ENCODE measurements at regions not wholly inside any gene's neighbourhood (a gene's known extent, or its start where the extent isn't known, plus 50 kb on each side); places are given as distances from the start of the nearest gene placed in this dataset.
"Not testable (repeated sequence)": the region's sequence is repeated elsewhere in the genome, so short reads cannot be mapped to it uniquely, and the experiment has no call there.

DNA sequence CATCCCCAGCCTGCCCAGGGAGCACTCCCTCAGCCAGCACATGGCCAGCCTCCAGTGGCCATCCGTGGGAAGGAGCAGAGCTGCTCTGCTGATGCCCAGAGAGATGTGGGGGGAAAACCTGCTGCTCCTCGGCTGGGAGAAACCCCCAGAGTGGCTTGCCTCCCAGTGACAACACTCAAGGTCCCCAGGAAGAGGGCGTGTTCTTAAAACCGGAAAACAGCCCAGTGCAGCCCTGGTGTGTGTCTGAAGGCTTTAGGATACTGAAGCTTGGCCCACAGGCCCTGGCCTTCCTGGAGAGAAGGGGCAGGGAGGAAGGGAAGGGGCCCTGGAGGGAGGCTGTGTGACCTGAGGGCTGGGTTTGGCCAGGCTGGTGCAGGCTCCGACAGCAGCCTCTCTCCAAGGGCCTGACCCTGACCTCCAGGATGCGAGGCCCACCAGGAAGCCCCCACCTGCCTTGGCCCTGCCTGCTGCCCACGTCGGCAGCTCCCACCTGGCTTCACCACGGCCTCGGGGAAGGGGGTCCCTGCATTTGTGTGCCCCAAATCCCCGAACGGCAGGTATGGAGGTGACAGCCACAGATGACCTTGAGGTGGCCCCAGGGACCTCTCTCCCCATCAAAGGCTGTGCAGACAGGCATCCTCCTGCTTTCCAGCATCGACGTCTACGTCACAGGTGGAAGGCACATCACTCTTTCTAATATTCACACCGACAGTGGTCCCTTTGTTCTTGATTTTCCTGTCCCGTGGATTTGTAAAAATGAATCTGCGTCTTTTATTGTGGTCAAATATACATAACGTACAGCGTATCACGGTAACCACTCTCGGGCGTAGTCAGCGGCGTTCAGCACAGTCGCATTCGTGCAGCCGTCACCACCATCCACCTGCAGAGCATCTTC lies 190.0 kb upstream of the C14orf180 start:
- DNase-seq: peak; percentile 36

DNA sequence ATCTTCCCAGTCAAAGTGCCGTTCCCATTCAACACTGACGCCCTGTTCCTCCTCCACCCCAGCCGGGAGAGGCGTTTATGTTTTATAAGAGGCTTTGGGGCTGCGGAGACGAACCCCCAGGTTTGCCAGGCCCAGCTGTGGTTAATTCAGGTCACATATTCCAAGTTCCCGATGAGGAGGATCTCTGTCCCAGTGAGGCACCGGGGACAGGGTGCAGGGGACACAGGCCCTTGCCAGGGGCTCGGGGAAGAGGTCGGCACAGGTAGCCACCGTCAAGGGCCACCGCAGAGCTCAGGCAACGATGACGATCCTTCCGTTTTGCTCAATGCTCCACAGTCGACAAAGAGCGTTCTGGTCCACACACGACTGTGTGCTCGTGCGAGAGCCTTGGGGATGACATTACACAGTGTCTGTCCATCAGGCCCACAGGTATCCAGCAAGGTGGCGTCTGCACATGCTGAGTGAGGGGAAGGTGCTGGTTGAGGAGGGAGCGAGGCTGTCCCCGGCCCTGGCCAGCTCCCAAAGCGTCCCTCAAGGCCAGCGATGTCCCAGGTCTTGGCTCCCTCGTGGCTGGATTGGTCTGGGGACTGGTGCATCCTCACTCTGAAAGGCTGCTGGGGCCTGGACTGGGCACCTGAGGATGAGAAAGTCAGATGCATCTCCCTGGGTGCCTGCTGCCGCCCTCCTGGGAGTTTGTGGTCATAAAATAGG lies 189.2 kb upstream of the C14orf180 start:
- DNase-seq: peak; percentile 22

GRCh38 chr14:104390941-104391901 lies 188.3 kb upstream of the C14orf180 start:
- DNase-seq: peak; percentile 26

GRCh38 chr14:104392001-104392395 lies 187.6 kb upstream of the C14orf180 start:
- DNase-seq: peak; percentile 23

- peak; percentile 17 for DNase-seq
Observed at GRCh38 chr14:104392396-104393198, 187.0 kb upstream of the C14orf180 start.

GRCh38 chr14:104393199-104393897 lies 186.2 kb upstream of the C14orf180 start:
- peak; percentile 25 for DNase-seq

DNA sequence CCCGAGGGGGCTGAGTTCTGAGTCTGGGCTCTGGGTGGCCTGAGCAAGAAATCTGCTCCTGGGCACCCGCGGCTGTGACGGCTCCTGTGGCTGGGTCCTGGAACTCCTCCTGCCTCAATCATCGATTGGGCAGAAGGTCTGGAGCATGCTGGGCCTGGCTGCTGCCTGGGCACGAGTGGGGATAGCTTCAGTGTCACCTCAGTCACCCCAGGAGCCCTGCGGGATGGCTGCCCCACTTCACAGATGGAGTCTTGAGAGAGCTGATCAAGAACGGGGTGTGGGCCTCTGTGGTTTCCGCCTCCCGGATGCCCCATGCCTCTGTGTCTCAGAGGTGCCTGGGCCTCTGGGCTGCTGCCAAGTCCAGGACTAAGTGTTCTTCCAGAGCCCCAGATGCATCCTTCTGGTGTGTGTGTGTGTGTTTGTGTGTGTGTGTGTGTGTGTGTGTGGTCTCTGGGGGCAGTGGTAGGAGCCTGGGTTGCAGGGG lies 185.6 kb upstream of the C14orf180 start:
- peak; percentile 66 for DNase-seq

- no peak for DNase-seq
Observed at GRCh38 chr14:104394409-104394851, 185.1 kb upstream of the C14orf180 start.

DNA sequence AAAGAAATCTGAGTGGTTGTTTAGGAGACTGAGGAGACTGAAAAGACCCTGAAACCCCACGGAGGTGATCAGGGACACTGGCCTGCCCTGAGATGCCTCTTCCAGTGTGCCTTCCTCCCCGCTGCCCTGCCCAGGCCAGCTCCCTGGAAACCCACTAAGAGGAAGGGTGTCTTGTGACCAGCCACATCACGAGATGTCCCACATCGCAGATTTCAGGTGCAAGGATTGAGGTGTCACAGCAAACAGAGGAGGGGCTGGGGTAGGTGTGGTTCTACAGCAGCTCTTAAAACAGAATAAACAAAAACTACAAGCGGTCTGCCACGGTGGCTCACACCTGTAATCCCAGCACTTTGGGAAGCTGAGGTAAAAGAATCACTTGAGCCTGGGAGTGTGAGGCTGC lies 184.3 kb upstream of the C14orf180 start:
- DNase-seq: no peak

DNA sequence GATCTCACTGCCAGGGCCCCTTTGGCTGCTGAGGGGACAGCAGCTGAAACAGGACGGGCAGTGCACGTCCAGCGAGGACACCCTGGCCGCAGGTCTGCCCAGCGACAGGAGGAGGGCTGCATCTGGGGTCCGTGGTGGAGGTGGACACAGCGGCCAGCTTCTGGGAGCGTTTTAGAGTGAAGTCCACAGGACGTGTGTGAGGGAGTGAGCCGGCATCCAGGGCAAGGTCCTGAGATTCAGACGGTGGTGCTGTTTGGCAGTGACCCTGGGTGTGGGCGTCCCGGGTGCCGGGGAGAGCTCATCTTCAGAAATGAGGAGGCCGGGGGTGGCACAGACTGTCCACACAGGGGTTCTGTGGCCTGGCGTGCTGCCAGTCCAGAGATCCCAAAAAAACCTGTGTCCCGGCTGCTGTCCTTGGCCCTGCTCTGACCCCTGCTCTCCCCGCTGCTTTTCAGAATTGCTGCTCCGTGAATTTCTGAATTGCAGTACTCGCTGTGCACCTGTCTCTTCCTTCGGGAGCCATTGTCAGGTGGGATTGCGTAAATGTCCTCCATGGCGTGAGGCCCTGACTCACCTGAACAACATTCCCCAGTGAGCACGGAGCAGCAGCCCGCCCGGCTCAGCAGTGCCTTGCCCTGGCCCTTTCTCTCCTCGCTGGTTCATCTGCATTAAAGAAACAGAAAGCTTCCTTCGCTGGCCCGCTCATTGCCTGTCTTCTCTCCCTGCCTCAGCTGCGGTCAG lies 183.5 kb upstream of the C14orf180 start:
- no peak for DNase-seq

DNA sequence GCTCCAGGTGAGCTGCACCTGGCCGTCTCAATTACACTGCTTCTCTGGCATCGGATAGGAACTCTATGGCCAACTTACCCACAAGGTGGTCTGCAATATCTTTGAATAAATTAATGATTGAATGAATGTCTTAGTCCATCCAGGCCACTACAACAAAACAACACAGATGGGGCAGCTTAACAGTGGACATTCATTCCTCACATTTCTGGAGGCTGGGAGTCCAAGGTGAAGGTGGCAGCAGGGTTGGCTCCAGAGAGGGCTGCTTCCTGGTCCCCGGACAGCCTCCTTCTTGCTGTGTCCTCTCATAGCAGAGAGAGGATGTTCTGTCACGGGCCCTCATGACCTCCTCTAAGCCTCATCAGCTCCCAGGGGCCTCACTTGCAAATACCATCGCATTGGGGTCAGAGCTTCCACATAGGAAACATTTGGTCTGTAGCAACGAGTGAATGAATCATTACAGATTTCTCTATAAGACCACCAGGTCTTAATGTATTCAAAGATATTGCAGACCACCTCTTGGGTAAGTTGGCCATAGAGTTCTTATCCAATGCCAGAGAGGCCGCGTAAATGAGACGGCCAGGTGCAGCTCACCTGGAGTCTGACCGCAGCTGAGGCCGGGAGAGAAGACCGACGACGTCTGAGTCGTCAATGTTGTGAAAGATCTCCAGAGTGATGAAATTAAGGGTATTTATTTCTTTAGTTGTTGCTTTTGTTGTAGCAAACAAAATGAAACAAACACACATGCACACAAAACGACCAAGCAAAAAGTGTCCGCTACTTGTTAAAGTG lies 182.7 kb upstream of the C14orf180 start:
- DNase-seq: no peak

DNA sequence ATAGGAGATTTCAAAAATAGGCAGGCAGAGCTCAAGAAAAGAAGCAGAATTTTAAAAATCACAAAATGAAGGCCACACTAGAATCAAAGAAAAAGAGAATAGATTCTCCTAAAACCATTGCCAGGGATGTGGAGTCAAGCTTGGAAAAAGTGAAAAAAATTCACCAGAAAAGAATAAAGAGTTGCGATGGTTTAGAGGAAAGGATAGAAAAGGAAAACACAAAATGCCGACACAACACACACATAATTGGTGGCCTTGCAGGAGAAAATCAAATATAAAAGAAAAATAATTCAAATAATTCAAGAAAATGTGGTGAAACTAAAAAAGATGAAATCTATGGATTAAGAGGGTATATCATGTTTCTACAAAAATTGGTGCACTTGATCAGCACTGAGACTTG lies 181.6 kb upstream of the C14orf180 start:
- no peak for DNase-seq

DNA sequence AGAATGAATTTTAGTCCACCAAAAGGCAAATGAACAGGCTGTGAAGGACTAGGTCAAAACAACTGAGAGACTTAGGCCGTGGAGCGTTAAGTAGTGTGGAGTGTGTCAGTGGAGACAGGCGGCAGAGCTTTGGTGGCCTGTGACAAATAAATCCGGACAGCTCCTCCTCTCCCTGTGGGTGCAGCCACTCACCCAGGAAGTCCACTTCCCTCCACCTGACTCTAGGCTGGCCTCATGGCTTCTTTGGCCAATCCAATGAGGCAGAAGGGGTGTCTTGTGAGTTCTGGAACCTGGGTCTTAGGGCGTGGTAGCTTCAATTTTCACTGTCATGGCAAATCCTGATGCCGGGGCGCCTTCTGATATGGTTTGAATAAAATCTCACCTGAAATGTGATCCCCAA lies 180.9 kb upstream of the C14orf180 start:
- DNase-seq: no peak

DNA sequence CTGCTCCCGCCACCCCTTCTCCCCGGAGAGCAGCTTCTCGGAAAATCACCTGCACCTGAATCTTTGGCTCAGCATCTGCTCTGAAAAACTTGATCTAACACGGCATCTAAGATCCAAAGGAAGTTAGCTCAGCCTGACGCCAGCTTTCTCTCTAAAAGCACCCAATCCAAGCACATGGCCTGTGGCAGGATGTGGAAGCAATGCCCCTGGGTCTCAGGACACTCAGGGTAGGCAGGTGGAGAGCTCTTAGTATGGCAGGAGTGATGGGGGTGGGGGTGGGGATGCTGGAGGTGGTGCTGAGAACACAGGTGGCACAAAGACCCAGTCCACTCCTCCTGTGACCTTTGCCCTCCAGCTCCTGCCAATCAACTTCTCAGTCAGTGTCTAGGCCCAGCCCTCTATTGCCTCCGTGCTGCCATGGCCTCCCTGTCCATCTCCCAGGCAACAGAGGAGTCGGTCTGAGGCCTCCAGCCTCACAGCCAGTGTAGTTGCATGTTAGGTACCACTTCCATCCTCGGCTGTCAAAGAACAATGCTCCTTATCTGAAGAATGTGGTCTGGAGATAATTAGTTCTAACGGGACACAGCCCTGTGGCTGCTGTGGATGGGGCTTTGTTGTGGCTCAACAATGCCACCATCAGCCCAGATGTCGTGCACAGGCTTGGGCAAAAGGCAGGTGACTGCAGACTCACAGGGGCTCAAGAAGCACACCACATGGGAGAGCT lies 180.0 kb upstream of the C14orf180 start:
- DNase-seq: no peak

DNA sequence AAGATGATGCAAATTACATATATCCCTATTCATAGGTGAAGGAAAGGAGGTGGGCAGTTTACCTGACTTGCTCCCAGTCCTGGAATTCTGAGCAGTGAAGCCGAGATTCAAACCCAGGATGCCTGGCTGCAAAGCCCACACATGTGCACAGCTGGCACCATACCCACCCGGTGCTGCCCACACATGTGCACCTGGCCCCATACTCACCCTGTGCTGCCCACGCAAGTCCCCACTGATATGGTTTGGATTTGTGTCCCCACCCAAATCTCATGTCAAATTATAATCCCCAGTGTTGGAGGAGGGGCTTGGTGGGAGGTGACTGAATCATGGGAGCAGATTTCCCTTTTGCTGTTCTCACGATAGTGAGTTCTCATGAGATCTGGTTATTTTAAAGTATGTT lies 179.2 kb upstream of the C14orf180 start:
- no peak for DNase-seq

GRCh38 chr14:104401785-104402184 lies 177.8 kb upstream of the C14orf180 start:
- no peak for DNase-seq

DNA sequence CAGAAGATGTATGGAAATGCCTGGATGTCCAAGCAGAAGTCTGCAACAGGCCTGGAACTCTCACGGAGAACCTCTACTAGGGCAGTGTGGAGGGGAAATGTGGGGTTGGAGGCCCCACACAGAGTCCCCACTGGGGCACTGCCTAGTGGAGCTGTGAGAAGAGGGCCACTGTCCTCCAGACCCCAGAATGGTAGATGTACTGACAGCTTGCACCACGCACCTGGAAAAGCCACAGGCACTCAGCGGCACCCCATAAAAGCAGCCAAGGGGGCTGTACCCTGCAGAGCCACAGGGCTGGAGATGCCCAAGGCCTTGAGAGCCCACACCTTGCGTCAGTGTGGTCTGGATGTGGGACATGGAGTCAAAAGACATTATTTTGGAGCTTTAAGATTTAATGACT lies 177.3 kb upstream of the C14orf180 start:
- not testable (repeated sequence) for DNase-seq

DNA sequence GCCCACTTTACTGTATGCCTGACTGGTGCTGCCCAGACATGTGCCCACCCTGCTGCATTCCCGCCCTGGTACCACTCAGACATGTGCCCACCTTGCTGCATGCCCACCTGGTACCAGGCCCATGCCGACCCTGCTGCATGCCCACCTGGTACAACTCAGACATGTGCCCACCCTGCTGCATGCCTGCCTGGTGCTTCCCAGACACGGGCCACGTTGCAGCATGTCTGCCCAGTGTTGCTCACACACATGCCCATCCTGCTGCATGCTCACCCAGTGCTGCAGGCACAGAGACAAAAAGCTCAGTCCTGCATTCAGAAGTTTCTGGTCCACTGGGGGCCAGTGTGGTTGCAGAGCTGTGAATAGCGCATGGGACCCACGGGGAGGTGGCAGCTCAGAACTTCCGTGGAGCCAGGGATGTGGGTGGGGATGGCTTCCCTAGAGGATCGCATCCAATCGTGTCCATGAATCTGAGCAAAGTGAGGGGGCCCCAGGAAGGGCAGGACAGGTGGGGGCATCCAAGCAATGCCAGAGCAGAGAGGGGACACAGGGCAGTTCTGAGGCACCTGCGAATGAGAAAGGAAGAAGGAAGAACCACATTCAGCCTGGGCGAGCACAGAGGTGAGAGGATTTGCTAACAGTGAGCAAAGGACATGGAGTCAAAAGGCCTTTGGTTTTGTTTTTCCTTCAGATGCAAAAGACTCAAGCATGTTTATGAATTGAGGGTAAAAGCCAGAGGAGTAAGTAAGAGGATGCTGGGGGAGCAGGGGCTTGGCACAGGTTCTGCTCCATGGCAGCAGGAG lies 175.9 kb upstream of the C14orf180 start:
- DNase-seq: no peak

Data from stimulated activated CD8-positive, alpha-beta memory T cell treated with anti-CD3 and anti-CD28 coated beads, Interleukin-4, amount 100 ng/mL, for 48 hours (primary cell).